ENCODE measurements at regions not wholly inside any gene's neighbourhood (a gene's known extent, or its start where the extent isn't known, plus 50 kb on each side); places are given as distances from the start of the nearest gene placed in this dataset.

DNA sequence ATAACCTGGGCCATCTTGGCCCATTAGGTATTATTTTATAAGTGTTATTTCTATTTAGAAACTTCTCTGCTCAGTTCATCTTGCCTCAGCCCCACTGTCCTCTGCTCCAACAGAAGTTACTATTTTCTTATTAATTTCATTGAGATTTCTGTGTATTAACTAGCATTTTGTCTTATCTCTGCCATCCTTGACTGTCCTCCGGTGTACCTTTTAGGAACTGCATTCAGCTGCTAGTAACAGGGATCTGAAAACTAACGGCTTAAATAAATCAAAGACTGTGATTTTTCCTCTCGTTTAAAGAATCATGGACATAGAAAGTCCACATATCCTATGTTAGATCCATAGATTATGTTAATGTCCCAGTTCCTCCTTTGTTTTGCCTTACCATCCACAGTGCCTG lies 382.5 kb downstream of the MATN1 start:
- no peak for TF ChIP-seq POLR2A (IDR thresholded peaks at IDR 0.05)
- TF ChIP-seq, protein P1, sequence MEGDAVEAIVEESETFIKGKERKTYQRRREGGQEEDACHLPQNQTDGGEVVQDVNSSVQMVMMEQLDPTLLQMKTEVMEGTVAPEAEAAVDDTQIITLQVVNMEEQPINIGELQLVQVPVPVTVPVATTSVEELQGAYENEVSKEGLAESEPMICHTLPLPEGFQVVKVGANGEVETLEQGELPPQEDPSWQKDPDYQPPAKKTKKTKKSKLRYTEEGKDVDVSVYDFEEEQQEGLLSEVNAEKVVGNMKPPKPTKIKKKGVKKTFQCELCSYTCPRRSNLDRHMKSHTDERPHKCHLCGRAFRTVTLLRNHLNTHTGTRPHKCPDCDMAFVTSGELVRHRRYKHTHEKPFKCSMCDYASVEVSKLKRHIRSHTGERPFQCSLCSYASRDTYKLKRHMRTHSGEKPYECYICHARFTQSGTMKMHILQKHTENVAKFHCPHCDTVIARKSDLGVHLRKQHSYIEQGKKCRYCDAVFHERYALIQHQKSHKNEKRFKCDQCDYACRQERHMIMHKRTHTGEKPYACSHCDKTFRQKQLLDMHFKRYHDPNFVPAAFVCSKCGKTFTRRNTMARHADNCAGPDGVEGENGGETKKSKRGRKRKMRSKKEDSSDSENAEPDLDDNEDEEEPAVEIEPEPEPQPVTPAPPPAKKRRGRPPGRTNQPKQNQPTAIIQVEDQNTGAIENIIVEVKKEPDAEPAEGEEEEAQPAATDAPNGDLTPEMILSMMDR (IDR thresholded peaks at IDR 0.05 in 8 of 11, conservative IDR thresholded peaks at IDR 0.05 in 3 of 11): no peak

All from spleen (tissue), 7 donors.